Hepatocyte (in vitro differentiated cells): ENCODE measurements at regions not wholly inside any gene's neighbourhood (a gene's known extent, or its start where the extent isn't known, plus 50 kb on each side); places are given as distances from the start of the nearest gene placed in this dataset.

Experiments
- CTCF ChIP-seq: fragments of 200-600 bp; sonication (generic); IDR thresholded peaks from 2 replicates; pipeline ENCODE4 v1.5.1; 2016; ENCODE audit warnings: antibody characterized with exemption, mild to moderate bottlenecking; ENCODE audit not compliant: poor library complexity
- EZH2 ChIP-seq: fragments of 200-600 bp; sonication (generic); IDR thresholded peaks from 2 replicates; pipeline ENCODE4 v1.6.1; 2016; ENCODE audit warnings: antibody characterized with exemption, mild to moderate bottlenecking, borderline replicate concordance
- EZH2phosphoT487 ChIP-seq: fragments of 200-600 bp; sonication (generic); IDR thresholded peaks from one replicate; pipeline ENCODE4 v1.6.1; 2018; ENCODE audit warnings: antibody characterized with exemption, mild to moderate bottlenecking, low read depth, moderate library complexity; ENCODE audit not compliant: unreplicated experiment, severe bottlenecking

- TF ChIP-seq CTCF (no peak), EZH2 (no peak), EZH2phosphoT487 (no peak)
Measured at GRCh38 chr14:101336183-101336582, 225.1 kb upstream of the DIO3 start.
